ENCODE measurements at regions not wholly inside any gene's neighbourhood (a gene's known extent, or its start where the extent isn't known, plus 50 kb on each side); places are given as distances from the start of the nearest gene placed in this dataset.
"Not testable (repeated sequence)": the region's sequence is repeated elsewhere in the genome, so short reads cannot be mapped to it uniquely, and the experiment has no call there.

- no peak for DNase-seq
Measured at GRCh38 chr3:102037791-102038190, 188.5 kb downstream of the NFKBIZ start.

DNA sequence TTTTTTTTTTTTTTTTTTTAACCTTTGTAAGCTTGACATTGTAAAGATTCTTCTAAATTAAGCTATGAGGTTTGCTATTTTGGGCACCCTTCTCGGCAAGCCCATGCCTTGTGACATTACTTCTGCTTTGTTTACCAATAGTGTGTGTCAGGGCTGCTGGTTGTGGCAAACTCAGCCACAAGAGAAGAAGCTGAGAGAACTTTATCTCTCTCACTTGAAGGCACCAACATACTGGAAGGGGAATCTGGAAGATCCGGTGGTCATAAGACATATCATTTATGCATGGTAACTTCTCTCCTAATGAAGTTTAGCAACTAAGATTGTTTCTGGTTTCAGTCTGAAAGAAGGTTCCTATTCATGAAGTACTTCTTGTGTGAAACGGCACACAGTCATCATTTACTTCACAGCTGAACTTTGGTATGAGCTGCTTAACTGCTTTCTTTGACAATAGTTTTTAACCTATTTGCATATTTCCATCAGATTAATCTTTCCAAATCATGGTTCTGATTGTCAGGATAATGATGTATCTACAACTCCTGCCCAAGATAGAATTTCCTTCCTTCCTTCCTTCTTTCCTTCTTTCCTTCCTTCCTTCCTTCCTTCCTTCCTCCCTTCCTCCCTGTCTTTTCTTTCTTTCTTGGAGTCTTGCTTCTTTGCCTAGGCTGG is 189.3 kb downstream of the NFKBIZ start:
- no peak for DNase-seq

GRCh38 chr3:102040144-102040543 is 190.8 kb downstream of the NFKBIZ start:
- not testable (repeated sequence) for DNase-seq

GRCh38 chr3:102053375-102053989 is 204.2 kb downstream of the NFKBIZ start:
- no peak for DNase-seq

DNA sequence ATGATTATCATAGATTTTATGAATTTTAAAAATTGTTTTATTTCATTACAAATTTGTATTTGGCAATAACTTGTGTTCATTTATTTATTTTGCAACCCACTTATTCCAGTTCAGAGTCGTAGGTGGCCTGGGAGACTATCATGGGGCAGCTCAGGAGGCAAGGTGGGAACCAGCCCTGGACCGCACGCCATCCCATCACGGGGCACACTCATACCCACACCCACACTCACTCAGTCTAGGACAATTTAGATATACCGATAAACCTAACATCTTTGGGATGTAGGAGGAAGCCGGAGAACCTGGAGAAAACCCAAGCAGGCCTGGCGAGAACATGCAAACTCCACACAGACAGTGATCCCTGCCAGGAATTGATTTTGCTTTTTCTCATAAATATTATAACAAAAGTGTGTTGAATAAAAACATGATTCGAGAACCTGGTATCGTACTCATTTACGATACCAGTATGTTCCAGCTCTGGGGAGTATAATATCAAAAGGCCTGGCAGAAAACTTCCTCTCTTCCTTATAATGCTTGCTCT is 205.3 kb downstream of the NFKBIZ start:
- no peak for DNase-seq

GRCh38 chr3:102057781-102058421 is 208.6 kb downstream of the NFKBIZ start:
- DNase-seq: no peak

DNA sequence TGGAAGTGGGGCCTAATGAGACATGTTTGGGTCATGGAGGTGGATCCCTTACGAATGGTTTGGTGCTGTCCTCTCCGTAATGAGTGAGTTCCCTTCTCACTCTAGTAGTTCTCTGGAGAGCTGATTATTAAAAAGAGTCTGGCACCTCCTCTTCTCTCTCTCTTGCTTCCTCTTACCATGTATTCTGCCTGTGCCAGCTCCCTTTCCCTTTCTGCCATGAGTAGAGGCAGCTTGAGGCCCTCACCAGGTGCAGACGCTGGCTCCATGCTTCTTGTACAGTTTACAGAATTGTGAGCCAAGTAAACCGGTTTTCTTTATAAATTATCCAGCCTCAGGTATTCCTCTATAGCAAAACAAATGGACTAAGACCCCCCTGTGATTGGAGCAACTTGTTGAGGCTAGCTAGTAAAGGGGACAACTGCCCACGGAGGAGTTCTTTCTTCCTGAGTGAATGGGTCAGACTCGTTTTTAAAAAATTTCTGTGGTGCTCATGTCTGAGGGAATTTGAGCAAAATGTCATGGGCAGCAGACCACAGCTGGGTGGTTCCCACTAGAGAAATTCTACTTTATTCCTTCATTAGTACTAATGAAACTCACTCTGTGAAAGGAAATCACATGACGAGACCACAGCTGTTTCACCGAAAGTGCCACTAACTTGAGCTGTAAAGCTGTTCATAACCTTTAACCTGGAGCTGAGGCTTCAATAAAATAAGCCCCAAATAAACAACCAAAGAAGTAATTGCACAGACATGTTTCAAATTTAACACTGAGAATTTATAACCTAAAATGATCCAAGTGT is 210.0 kb downstream of the NFKBIZ start:
- DNase-seq: no peak

DNA sequence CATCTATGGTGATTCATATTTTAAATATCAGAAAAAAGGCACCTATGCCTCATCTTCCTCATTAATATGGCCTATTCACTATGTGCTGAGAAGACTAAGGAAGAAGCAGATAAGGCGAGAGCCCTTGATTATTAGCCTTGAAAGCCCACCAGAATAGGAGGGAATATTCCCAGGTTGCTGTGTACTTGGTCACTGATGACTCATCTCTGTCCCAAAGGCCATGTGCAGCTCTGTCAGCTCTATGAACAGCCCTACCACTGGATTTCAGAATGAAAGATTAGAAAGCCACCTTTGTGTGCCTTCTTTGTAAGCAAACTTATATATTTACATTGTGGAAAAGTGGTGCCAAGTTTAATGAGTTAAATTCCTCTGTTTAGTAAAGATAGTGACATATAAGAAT is 211.5 kb downstream of the NFKBIZ start:
- no peak for DNase-seq

GRCh38 chr3:102063572-102063971 is 214.3 kb downstream of the NFKBIZ start:
- DNase-seq: no peak

DNA sequence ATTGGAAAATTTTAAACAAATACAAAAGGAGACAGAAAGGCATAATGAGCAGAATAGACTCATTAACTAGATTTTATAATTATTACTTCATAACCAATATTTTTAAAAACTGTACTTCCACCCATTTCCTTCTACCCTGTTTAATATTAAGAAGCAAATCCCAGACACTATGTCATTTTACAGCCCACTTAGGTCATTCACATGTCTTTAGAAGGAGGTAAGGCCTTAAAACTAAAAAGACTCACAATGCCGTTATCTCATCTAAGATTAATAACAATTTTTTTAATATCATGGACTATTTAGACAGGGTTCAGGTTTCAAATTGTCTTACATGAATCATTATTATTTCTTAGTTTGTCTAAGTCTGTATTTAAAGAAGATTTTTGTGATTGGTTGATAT is 217.2 kb downstream of the NFKBIZ start:
- no peak for DNase-seq

- no peak for DNase-seq
Measured at GRCh38 chr3:102068327-102068726, 219.0 kb downstream of the NFKBIZ start.

DNA sequence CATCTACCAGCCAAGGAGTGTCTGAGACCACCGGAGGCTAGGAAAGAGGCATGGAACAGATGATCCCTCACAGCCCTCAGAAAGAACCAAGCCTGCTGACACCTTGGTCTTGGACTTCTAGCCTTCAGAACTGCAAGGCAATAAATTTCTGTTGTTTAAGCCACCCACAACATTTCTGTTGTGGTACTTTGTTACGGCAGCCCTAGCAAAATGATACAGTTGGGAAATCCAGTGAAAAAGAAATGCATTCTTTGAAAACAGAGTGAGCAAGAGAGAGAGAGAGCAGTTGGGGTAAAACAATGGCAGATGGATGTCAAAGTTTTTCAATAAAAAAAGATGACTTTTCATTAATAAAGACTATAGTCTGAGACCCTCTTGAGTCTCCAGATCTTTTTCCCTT is 219.4 kb downstream of the NFKBIZ start:
- no peak for DNase-seq

DNA sequence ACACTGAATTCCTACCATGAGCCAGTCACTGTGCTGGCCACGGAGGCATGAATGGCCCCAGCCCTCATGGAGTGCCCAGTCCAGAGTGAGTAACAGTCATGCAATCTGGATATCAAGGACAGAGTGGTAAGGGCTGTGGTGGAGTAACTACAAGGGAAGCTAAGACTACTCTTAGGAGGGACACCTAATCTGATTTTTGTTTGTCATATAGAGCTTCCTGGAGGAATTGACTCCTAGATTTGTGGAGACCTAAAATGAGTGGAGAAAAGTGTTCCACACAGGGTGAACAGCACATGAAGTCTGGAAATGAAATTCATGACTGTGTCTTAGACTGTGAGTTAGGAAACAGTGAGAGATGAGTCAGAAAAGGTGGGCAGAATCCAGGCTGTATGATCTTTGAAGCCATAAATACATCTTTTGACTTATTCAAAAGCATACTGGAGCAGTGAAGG is 219.9 kb downstream of the NFKBIZ start:
- no peak for DNase-seq

- no peak for DNase-seq
Measured at GRCh38 chr3:102074946-102075345, 225.6 kb downstream of the NFKBIZ start.

DNA sequence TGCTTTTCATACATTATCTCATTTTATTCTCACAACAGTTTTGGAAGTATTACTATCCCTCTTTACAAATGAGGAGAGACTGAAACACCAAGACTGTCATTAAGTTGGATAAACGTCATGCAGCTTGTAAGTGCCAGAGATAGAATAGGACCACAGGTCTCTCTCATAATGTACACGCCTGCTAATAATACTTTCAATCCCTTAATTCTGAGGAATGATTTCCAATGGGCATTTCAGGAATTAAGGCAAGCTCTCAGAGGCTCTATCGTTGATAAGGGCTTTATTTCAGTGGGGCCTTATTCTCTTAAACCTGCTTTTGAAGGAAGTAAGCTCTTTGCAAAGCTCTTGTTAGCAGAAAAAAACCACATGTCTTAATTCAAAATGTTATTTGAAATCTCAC is 229.1 kb downstream of the NFKBIZ start:
- no peak for DNase-seq

GRCh38 chr3:102078854-102079808 is 229.8 kb downstream of the NFKBIZ start:
- DNase-seq: no peak

DNA sequence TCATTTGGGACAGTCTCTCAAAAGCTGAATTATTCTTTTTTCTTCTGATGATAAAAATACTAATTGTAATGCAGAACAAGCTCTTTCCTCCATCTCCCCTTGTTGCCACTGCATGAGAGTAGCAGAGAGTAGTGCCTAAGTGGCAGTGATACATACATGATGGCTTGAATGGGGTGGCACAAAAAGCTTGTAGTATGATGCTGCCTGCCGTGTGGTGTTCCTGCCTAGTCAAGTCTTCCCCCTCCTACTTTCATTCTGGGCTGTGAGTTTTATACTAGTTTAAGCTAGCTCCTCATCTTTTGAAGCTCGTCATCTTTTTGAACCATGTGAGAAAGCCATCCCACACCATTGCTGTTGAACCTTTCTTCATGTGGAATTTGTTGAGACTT is 230.5 kb downstream of the NFKBIZ start:
- no peak for DNase-seq

- DNase-seq: no peak
Measured at GRCh38 chr3:102081572-102082289, 232.4 kb downstream of the NFKBIZ start.

DNA sequence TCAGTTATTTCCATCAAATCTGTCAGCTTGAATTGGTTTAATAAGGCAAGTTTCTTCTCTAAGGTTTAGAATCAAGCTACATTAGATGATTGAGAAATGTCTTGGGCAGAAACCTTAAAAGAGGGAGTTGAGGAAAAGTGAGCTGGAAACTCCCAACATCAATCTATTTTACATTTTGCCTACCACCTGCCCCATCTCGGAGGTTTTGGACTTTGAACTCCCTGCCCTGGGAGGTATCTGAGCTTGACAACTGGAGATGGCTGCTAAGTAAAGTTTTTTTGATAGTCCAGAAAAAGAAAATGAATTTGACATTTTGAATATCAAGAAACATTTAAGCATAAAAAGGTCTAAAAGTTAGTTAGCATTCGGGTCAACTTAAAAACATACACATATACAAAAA is 234.2 kb downstream of the NFKBIZ start:
- no peak for DNase-seq

- DNase-seq: no peak
Measured at GRCh38 chr3:102084006-102084405, 234.7 kb downstream of the NFKBIZ start.

GRCh38 chr3:102084704-102085103 is 235.4 kb downstream of the NFKBIZ start:
- DNase-seq: no peak

Data from activated CD4-positive, CD25-positive, alpha-beta regulatory T cell treated with anti-CD3 and anti-CD28 coated beads, Interleukin-2, amount 50 U/mL, for 72 hours (primary cell).